ENCODE measurements at regions not wholly inside any gene's neighbourhood (a gene's known extent, or its start where the extent isn't known, plus 50 kb on each side); places are given as distances from the start of the nearest gene placed in this dataset.
"Not testable (repeated sequence)": the region's sequence is repeated elsewhere in the genome, so short reads cannot be mapped to it uniquely, and the experiment has no call there.

DNA sequence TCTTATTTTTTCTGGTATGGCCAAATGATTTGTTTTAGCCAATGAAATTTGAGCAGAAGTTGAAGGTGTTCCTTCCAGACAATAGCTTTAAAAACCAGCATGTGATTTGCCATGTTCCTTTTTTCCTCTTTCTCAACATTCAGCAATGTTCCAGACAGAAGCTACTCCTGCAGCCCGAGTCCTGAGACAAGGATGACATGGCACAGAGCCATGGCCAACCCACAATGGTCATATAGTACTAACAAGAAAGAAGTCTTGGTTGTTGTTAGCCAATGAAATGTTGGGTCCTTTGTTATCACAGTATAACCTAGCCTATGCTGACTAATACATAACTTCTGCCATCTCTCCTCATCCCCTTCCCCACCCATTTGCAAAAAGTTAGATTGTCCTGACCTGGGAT is 211.1 kb upstream of the STT3B start:
- no peak for DNase-seq

- DNase-seq = no peak
These were observed 210.3 kb upstream of the STT3B start for GRCh38 chr3:31322460-31322859.

- not testable (repeated sequence) for DNase-seq
These were observed 204.8 kb upstream of the STT3B start for GRCh38 chr3:31327826-31328357.

GRCh38 chr3:31331278-31331677 is 201.4 kb upstream of the STT3B start:
- DNase-seq = no peak

DNA sequence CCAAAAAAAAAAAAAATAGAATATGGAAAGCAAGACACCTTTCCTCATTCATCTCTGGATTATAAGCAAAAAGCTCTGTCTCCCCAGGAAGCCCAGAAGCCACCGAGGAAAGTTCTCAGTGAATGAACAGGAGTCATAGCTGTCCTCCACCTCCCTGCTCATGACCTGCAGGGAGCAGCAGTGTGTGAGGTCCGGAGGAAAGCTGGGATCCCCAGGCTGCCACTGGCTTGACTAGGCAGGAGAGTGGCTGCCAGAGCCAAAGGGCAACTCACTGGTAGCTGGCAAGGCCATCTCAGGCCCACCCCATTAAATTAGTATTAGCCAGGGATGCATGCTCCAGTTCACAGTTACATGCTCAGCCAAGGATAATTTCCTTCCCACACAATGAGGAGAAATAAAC is 191.6 kb upstream of the STT3B start:
- DNase-seq = peak in 2 of 56 donors; percentile 1 to 3

- DNase-seq = no peak
These were observed 189.7 kb upstream of the STT3B start for GRCh38 chr3:31343075-31343474.

- no peak for DNase-seq
These were observed 187.1 kb upstream of the STT3B start for GRCh38 chr3:31345581-31345980.

DNA sequence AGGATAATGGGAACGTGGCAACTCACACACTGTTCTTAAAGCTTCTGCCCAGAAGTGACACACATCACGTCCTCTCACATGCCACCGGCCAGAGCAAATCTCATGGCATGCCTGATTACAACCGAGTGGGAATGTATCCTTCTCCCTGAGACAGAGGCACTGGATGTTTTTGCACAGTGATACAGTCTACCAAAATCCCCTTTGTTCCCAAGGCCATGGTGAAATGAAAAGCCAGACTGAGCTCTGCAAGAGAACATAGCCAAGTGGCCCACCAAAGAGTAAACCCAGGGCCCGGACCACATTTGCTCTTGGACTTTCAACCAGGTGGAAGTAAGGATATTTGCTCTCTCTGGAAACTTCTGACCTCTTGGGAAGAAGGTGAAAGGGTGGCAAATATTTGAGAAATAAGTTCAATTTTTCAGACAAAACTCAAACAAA is 186.2 kb upstream of the STT3B start:
- no peak for DNase-seq

DNA sequence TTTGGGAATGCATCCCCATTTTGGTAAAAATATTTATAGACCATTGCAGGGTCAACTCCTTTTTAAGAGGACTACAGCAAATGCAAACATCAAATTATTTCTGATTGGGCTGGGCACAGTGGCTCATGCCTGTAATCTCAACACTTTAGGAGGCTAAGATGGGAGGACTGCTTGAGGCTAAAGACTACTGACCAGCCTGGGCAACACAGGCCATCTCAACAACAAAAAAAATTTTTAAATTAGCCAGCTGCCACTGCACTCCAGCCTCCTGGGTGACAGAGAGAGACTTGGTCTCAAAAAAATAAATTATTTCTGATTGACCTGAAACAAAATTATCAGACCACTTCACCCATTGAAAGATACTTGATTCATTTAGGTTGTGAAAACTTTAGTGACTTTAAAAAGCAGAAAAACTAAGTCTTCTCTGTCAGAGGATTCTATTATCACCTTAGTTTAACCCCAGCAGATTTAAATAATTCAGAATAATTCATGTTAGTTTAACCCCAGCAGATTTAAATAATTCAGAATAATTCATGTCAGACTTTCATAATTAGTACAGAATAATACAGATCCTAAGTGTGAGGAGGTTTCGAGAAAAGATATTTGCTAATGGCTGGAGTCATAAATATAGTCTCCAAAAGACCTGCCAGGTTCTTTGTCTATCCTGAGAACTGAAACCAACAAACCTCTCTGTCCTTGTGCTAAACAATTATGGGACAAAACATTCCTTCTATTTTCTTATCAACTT is 183.6 kb upstream of the STT3B start:
- DNase-seq = no peak

GRCh38 chr3:31350307-31350706 is 182.4 kb upstream of the STT3B start:
- no peak for DNase-seq

GRCh38 chr3:31352331-31352730 is 180.4 kb upstream of the STT3B start:
- DNase-seq = no peak

- DNase-seq = no peak
These were observed 179.6 kb upstream of the STT3B start for GRCh38 chr3:31353166-31353565.

GRCh38 chr3:31354373-31354772 is 178.4 kb upstream of the STT3B start:
- no peak for DNase-seq

DNA sequence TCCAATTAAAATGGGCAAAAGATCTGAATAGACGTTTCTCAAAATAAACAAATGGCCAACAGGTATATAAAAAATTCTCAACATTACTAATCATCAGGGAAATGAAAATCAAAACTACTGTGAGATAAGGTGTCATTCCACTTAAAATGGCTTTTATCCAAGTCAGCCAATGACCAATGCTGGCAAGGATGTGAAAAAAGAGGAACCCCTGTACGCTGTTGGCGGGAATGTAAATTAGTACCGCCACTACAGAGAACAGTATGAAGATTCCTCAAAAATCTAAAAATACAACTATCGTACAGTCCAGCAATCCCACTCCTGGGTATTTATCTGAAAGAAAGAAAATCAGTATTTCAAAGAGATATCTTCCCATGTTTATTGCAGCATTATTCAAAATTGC is 176.9 kb upstream of the STT3B start:
- no peak for DNase-seq

DNA sequence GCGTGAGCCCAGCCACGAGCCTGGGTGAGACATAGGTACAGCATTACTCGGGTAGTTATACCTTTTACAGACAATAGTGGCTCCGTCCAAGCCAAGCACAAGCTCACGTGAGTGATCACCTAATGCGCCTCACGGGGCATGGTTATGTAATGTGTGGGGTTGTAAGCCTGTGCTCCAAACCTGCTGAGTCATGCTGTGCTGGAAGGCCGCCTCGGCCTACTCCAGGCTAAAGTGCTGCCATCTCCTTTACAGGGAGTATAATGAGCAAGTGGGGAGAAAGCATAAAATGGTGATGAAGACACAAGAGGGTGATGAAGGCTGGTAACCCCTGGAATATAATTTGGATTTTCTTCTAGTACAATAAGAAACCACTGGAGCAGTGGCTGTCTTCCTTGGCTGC is 175.8 kb upstream of the STT3B start:
- DNase-seq = no peak

DNA sequence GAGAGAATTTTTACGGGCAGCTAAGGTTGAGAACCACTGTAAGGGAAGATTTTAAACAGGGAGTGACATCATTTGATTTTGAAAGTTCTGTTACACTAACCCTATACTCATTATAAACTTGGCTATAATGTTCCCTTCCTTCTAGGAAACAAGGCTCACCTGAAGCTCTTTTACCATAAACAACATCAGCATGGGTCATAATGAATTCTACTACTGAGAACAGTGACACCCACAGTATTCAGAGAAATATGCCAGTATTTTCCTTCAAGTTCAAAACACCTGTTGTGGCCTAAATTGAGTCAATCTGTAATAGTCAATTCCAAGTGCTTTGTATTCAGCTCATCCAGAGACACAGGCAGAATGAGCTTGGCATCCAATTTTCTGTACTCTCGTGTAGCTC is 175.3 kb upstream of the STT3B start:
- no peak for DNase-seq

DNA sequence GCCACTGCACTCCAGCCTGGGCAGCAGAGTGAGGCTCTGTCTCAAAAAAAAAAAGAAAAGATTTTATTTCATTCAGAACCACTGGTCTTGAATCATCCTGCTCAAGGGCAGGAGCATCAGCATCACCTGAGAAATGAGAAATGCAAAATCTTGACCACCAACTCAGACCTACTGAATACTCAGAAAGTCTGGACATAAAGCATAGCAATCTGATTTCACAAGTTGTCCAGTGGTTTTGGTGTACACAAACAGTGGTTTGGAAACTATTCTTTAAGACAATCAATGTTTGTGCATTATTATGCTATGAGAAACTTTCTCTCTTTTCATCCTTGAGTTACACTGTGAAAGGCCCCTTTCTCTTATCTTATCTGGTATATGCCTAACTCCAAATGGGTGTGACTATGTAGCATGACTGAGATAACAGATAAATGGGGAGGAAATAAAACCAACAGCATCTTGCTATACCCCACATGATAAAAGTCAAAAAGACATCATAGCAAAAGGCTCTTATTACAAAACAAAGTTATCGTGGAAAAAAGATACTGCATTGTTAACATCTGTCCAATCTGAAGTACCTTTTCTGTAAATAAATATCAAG is 174.2 kb upstream of the STT3B start:
- DNase-seq = no peak

DNA sequence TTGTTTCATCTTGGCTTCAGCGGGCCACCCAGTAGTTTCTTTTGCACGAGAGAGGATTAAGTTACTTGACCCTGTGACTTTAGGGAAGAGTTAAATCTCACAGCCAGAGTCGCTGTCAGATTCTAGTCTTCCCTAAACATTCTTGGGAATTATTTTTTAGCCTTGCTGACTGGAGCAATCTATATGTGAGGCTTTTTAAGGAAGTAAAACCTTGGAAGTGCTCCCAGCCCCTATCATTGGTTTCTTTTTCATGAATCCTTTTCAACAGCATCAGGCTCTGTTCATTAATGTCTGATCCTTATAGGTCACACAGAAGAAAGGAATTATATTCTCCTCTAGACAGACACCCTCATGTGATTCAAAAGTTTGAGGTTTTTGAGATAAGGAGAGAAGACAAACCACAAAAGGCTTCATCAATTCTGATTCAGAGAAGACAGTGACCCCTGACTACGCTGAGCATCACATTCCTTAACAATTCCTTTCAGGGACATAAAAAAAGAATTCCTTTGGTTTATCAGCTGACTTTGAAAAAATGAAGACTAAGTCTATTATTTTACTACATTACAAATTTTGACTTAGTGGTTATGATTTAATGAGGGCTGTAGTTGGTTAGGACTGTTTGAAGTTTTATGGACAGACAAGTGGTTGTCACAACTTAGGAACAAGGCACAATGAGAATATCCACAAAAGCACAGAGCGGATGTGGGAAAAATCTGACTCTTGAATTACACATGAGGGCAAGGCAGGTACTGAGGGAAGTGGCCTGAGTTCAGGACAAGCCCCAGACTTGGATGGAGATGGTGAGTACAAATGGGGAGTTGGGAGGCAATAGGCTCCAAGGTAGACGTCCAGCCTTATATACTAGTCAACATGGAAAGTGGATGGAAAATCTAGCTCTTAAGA is 171.1 kb upstream of the STT3B start:
- no peak for DNase-seq

- no peak for DNase-seq
These were observed 168.5 kb upstream of the STT3B start for GRCh38 chr3:31364188-31364587.

DNA sequence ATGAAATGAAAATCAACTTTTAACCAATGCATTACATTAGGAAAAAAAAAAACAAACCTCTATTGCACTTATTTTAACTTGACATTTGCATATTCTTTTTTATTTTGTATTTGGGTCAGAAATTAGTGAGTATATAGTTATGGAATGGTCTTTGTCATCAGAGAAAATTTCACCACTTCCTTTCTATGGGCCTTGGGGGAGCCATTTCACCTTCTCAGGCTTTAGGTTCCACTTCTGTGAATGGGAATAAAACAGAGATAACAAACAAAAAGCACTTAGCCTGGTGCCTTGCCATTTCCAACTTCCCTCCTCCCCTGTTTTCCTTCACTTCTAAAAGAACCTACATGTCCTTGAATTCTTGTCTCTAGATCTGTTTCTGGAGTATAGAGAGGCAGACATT is 168.0 kb upstream of the STT3B start:
- no peak for DNase-seq

- no peak for DNase-seq
These were observed 165.2 kb upstream of the STT3B start for GRCh38 chr3:31367518-31367917.
